GOT3 (cell line): ENCODE measurements at regions not wholly inside any gene's neighbourhood (a gene's known extent, or its start where the extent isn't known, plus 50 kb on each side); places are given as distances from the start of the nearest gene placed in this dataset.
"Not testable (repeated sequence)": the region's sequence is repeated elsewhere in the genome, so short reads cannot be mapped to it uniquely, and the experiment has no call there.

Source experiments
- DNase-seq: peaks from one replicate; lab custom pipeline; 2025; ENCODE audit warnings: mixed read lengths; lab: John Stamatoyannopoulos, UW

DNA sequence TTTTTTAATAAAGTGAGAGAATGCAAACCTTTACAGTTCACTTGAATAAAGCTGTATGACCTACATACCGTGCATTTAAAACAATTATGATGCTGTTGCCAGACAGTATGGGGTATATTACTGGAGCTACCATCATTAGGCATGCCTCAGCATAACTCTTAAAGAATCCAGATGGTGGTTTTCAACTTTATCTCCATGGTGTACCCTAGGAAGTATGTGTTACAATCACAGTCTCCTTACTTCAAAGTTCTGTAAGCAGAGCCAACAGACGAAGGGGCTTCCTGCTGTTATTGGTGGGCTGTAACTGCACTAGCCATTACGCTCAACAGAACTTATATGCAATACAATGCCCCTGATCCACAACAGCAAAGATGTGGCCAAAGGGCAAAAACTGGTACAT lies 803.3 kb downstream of the DTWD2 start:
- DNase-seq, result no peak

- no peak for DNase-seq
Observed at GRCh38 chr5:118176146-118176545, 812.2 kb downstream of the DTWD2 start.

- DNase-seq, result no peak
Observed at GRCh38 chr5:118174671-118175070, 813.7 kb downstream of the DTWD2 start.

- DNase-seq, result no peak
Observed at GRCh38 chr5:118173340-118173739, 815.0 kb downstream of the DTWD2 start.

DNA sequence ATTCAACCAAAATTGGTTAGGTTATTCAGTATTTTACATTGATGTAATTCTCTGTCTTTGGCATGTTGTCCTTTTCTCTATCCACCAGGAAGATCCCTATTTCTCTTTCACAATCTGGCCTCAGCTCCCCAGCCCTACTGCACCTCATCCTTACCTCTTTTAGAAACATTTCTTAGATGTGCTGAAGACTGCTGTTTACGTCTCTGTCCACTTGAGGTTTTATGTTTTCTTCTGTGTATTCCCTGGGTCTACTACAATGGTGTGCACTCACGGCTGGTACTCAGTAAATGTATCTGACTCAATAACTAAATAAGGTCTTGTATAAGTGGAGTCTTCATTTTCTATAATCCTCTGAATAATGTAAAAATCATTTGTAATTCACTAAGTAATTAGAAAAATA lies 822.7 kb downstream of the DTWD2 start:
- DNase-seq, result no peak

DNA sequence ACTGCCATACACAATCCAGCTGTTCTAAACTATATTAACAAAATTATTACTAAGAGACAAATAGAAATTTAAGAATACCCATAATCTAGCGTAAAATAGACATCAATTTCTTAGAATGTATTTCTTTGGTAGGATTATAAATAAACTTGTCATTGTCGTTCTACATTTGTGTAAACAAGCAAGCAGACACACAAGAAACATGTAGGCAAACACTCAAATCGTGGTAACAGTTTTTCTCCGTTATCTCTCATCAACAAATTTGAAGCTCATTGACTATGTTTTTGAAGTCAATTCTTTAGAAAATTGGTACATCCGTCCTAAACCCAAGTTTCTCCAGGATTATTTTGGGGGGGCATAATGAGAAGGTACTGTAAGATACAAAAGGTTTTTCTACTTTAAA lies 832.2 kb downstream of the DTWD2 start:
- no peak for DNase-seq

DNA sequence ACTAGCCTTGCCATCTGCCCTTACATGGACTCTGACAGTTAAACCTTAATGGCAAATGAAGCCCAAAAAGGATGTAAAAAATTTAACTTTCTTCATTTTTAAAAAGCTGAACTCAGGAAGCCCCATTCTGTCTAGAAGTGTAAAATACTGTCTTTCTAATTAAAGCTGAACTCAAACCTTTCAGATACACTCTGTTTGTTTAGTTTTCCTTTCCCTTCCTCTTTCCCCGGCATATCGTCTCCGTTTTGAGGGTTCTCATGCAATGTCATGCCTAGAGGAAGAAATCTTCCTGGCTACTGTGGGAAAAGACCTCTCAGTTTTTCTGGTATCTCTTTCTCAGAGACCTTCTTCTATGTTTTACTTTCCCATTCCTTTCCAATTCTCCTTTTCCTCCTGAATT lies 841.5 kb downstream of the DTWD2 start:
- DNase-seq, result no peak

GRCh38 chr5:118144540-118144939 lies 843.8 kb downstream of the DTWD2 start:
- DNase-seq, result no peak

- DNase-seq, result no peak
Observed at GRCh38 chr5:118139361-118139760, 849.0 kb downstream of the DTWD2 start.

DNA sequence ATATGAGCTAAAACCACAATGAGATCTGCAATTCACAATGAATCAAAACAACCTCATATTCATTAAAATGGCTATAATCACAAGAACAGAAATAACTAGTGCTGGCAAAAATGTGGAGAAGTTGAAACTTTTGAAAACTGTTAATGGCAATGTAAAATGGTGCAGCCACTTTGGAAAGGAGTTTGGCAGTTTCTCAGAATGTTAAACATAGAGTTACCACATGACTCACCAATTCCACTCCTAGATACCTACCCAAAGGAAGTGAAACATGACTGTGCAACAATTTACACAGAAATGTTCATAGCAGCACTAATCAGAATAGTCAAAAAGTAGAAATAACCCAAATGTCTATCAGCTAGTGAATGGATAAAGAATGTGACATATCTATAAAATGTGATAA lies 862.2 kb downstream of the DTWD2 start:
- DNase-seq, result no peak

DNA sequence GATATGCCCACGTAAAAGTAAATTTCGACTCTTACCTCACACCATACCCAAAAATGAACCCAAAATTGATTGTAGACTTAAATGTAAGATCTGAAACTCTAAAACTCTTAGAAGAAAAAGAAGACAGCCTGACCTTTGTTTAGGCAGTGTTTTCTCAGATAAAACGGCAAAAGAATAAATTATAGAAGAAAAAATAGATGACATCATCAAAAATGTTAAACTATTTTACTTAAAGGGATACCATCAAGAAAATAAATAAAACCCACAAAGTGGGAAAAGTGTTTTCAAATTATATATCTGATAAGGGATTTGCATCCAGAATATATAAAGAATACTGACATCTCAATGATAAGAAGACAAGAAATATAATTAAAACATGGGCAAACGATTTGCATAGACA lies 862.7 kb downstream of the DTWD2 start:
- no peak for DNase-seq

GRCh38 chr5:118121258-118121657 lies 867.1 kb downstream of the DTWD2 start:
- no peak for DNase-seq

DNA sequence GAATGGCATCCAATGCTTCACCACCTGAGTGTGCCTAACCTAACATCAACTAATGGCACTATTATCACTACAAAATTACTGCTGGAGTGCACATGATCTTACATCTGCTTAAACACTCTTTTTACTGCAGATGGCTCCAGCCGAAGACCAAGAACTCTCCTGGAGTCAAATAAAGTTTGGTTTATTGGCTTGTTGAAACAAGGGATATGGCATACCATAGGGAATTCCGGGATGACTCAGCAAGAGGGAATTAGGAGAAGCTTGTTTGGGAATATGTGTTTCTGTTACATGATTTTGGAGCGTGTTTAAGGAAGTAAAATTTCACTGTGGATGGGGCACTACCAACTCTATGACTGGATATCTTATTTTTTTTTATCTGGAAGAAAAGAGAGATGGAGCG lies 872.6 kb downstream of the DTWD2 start:
- DNase-seq, result no peak

DNA sequence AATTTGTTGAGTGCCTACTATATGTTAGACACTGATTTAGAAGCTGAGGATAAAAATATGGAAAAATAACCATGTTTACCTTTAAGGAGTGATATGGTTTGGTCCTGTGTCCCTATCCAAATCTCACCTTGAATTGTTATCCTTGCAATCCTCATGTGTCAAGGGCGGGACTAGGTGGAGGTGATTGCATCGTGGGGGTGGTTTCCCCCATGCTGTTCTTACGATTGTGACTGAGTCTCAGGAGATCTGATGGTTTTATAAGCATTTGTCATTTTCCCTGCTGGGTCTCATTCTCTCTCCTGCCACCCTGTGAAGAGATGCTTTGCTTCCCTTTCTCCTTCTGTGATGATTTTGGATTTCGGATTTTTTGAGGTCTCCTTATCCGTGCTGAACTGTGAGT lies 876.4 kb downstream of the DTWD2 start:
- DNase-seq, result no peak

- not testable (repeated sequence) for DNase-seq
Observed at GRCh38 chr5:118107246-118107645, 881.1 kb downstream of the DTWD2 start.

DNA sequence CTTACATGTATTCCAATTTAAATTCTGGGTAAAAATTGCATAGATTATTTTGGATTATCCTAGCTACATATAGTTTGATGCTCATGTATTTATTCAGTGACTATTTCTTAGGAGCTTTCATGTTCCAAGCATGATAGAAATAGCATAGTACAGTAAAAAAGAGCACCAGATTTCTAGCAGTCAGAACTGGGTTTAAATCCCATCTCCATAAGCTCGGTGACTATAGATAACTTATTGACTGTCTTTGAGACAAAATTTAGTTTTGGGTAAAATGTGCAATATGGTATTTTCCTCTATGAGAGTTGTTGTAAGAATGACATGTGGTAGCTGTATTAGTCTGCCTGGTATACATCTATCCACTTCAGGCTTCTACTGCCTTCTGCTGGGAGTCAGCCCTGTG lies 889.6 kb downstream of the DTWD2 start:
- DNase-seq, result no peak

DNA sequence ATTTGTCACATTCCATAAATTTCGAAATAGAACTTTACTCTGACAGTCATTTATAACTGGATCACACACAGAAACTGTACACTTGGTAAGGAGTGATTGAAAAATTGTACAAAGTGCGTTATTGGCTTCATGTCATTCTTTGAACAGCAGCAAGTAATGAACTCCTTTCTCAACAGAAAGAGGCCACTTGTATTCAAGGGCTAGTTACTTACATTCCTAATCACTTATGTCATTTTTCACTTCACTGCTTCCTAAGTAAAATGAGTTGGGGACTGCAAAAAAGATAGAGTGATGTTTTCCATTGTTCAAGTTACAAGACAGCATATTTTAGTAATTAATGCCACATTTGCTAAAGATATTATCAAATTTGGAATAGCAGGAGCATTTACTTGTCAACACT lies 893.2 kb downstream of the DTWD2 start:
- DNase-seq, result no peak

DNA sequence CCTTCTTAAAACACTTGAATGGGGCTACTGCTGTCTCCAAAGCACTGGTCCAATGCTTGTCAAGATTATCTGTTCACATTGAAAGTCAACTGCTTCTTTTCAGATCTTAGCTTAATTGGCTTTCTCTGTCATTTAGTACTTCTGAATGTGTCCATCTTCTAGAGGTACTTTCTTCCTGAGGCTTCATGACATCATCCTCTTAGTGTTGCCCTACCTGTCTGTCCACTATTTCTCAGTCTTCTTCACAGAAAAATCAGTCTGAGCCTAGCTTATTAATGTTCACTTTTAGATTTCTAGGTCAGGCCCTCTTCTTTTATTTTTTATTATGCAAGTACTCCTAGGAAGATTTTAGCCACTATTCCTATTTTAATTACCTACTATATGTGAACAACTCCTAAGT lies 899.9 kb downstream of the DTWD2 start:
- no peak for DNase-seq

DNA sequence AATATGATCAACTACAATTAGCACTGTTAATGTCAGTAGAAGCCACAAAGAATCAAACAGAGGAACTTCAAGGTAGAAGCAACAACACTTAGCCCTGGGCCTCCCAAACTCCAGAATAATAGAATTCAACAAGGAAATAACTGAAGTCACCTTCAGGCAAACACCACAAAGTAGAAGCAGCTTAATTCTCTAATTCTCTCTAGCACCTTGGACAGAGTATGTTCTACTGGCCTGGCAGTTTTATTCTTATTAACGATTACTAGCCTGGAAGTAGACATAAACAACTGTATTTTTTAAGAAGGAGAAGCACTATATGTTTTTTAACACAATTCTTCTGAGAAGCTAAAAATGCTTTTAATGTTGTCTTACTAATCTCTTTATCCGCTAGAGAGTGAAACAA lies 911.9 kb downstream of the DTWD2 start:
- no peak for DNase-seq

GRCh38 chr5:118070041-118070440 lies 918.3 kb downstream of the DTWD2 start:
- no peak for DNase-seq

- no peak for DNase-seq
Observed at GRCh38 chr5:118069452-118069851, 918.9 kb downstream of the DTWD2 start.

DNA sequence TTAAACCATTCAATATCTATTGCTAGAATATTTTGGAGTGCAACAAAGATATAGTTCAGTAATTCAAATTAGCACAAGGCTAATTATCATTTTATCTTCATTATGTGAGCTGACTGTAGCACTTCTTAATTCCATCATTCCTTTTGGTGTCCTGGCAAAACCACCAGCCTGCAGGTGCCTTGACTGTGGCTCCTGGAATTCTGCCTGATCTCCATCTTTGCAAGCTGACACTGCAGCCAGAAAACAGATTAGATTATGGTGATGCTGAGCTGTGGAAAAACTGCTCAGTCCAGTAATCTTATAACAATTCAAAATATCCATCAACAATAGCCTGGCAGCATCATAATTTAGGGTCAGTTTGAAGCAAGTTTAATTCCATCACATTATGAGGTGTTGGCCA lies 919.5 kb downstream of the DTWD2 start:
- DNase-seq, result no peak

- not testable (repeated sequence) for DNase-seq
Observed at GRCh38 chr5:118063836-118064235, 924.5 kb downstream of the DTWD2 start.

- DNase-seq, result no peak
Observed at GRCh38 chr5:118060833-118061232, 927.5 kb downstream of the DTWD2 start.

GRCh38 chr5:118052503-118052902 lies 935.8 kb downstream of the DTWD2 start:
- no peak for DNase-seq
